Mucosa of stomach (tissue), 1 donor: ENCODE measurements at regions not wholly inside any gene's neighbourhood (a gene's known extent, or its start where the extent isn't known, plus 50 kb on each side); places are given as distances from the start of the nearest gene placed in this dataset.

Experiments
- H3K27me3 ChIP-seq: one replicate; pipeline ENCODE4 v1.7.0; 2013; ENCODE audit warnings: mild to moderate bottlenecking, low read length; ENCODE audit not compliant: control insufficient read depth, insufficient read depth
- H3K36me3 ChIP-seq: one replicate; pipeline ENCODE4 v1.7.0; 2013; ENCODE audit warnings: low read length; ENCODE audit not compliant: control insufficient read depth, insufficient read depth
- H3K4me1 ChIP-seq: one replicate; pipeline ENCODE4 v1.7.0; 2013; ENCODE audit warnings: mild to moderate bottlenecking, low read length; ENCODE audit not compliant: control insufficient read depth, insufficient read depth
- H3K4me3 ChIP-seq: one replicate; pipeline ENCODE4 v1.7.0; 2013; ENCODE audit warnings: low read length
- H3K9ac ChIP-seq: one replicate; pipeline ENCODE4 v1.7.0; 2013; ENCODE audit warnings: mild to moderate bottlenecking, low read length, moderate library complexity
- H3K9me3 ChIP-seq: one replicate; pipeline ENCODE4 v1.7.0; 2013; ENCODE audit warnings: mild to moderate bottlenecking, low read length, moderate library complexity; ENCODE audit not compliant: control insufficient read depth
- donor health status: Pancreatic carcinoma.

- Histone ChIP-seq H3K27me3 (no peaks in the 10 kb centered on the region), H3K4me1 (no peaks in the 10 kb centered on the region), H3K9me3 (no peaks in the 10 kb centered on the region), H3K4me3 (no peak overlapping the region), H3K9ac (no peak overlapping the region), H3K36me3 (no peaks in the 10 kb centered on the region)
Observed at GRCh38 chr18:76673281-76674185, 148.8 kb upstream of the ZNF236 start.

- H3K36me3 ChIP-seq: no peaks in the 10 kb centered on the region
- no peaks in the 10 kb centered on the region for H3K27me3 ChIP-seq
- no peaks in the 10 kb centered on the region for H3K9me3 ChIP-seq
- H3K4me1 ChIP-seq: no peaks in the 10 kb centered on the region
- H3K4me3 ChIP-seq: no peak overlapping the region
- no peak overlapping the region for H3K9ac ChIP-seq
Observed at GRCh38 chr18:76672627-76673026, 149.7 kb upstream of the ZNF236 start.

- Histone ChIP-seq H3K27me3 (no peaks in the 10 kb centered on the region), H3K36me3 (no peaks in the 10 kb centered on the region), H3K9ac (no peak overlapping the region), H3K9me3 (no peaks in the 10 kb centered on the region), H3K4me3 (no peak overlapping the region), H3K4me1 (no peaks in the 10 kb centered on the region)
Observed at GRCh38 chr18:76670564-76671288, 151.6 kb upstream of the ZNF236 start.

- H3K9me3 ChIP-seq: no peaks in the 10 kb centered on the region
- H3K36me3 ChIP-seq: no peaks in the 10 kb centered on the region
- no peaks in the 10 kb centered on the region for H3K4me1 ChIP-seq
- no peak overlapping the region for H3K9ac ChIP-seq
- H3K4me3 ChIP-seq: no peak overlapping the region
- H3K27me3 ChIP-seq: no peaks in the 10 kb centered on the region
Observed at GRCh38 chr18:76668546-76668945, 153.8 kb upstream of the ZNF236 start.

- Histone ChIP-seq H3K9ac (no peak overlapping the region), H3K4me1 (no peaks in the 10 kb centered on the region), H3K9me3 (no peaks in the 10 kb centered on the region), H3K36me3 (no peaks in the 10 kb centered on the region), H3K4me3 (no peak overlapping the region), H3K27me3 (no peaks in the 10 kb centered on the region)
Observed at GRCh38 chr18:76668119-76668518, 154.2 kb upstream of the ZNF236 start.

- no peak overlapping the region for H3K4me3 ChIP-seq
- H3K9me3 ChIP-seq: no peaks in the 10 kb centered on the region
- no peaks in the 10 kb centered on the region for H3K36me3 ChIP-seq
- H3K9ac ChIP-seq: no peak overlapping the region
- H3K27me3 ChIP-seq: no peaks in the 10 kb centered on the region
- no peaks in the 10 kb centered on the region for H3K4me1 ChIP-seq
Observed at GRCh38 chr18:76667603-76668002, 154.8 kb upstream of the ZNF236 start.

- no peaks in the 10 kb centered on the region for H3K27me3 ChIP-seq
- H3K4me1 ChIP-seq: no peaks in the 10 kb centered on the region
- H3K9me3 ChIP-seq: no peaks in the 10 kb centered on the region
- no peak overlapping the region for H3K4me3 ChIP-seq
- no peaks in the 10 kb centered on the region for H3K36me3 ChIP-seq
- H3K9ac ChIP-seq: no peak overlapping the region
Observed at GRCh38 chr18:76662626-76663025, 159.7 kb upstream of the ZNF236 start.

- Histone ChIP-seq H3K9ac (no peak overlapping the region), H3K9me3 (no peaks in the 10 kb centered on the region), H3K27me3 (no peaks in the 10 kb centered on the region), H3K36me3 (no peaks in the 10 kb centered on the region), H3K4me1 (no peaks in the 10 kb centered on the region), H3K4me3 (no peak overlapping the region)
Observed at GRCh38 chr18:76660571-76661192, 161.7 kb upstream of the ZNF236 start.

GRCh38 chr18:76658627-76659026 lies 163.6 kb upstream of the ZNF516 start:
- no peaks in the 10 kb centered on the region for H3K9me3 ChIP-seq
- H3K4me3 ChIP-seq: no peak overlapping the region
- H3K9ac ChIP-seq: no peak overlapping the region
- no peaks in the 10 kb centered on the region for H3K27me3 ChIP-seq
- no peaks in the 10 kb centered on the region for H3K36me3 ChIP-seq
- no peaks in the 10 kb centered on the region for H3K4me1 ChIP-seq

GRCh38 chr18:76657911-76658470 lies 162.9 kb upstream of the ZNF516 start:
- Histone ChIP-seq H3K9me3 (no peaks in the 10 kb centered on the region), H3K9ac (no peak overlapping the region), H3K27me3 (no peaks in the 10 kb centered on the region), H3K4me3 (no peak overlapping the region), H3K4me1 (no peaks in the 10 kb centered on the region), H3K36me3 (no peaks in the 10 kb centered on the region)

- Histone ChIP-seq H3K9me3 (no peaks in the 10 kb centered on the region), H3K4me1 (no peaks in the 10 kb centered on the region), H3K36me3 (no peaks in the 10 kb centered on the region), H3K9ac (no peak overlapping the region), H3K4me3 (no peak overlapping the region), H3K27me3 (no peaks in the 10 kb centered on the region)
Observed at GRCh38 chr18:76656925-76657827, 162.1 kb upstream of the ZNF516 start.
